ENCODE measurements at regions not wholly inside any gene's neighbourhood (a gene's known extent, or its start where the extent isn't known, plus 50 kb on each side); places are given as distances from the start of the nearest gene placed in this dataset.

DNA sequence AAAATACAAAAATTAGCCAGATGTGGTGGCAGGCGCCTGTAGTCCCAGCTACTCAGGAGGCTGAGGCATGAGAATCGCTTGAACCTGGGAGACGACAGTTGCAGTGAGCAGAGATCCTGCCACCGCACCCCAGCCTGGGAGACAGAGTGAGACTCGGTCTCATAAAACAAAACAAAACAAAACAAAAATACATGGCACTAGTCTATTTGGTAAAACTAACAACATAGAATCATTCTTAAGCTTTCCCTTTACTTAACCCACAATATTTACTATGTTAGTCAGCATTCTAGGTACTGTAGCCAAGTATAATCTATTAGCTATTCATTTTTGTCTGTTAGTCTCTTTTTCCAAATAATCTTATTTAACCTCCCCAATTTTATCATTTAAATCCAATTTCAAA is 1482.8 kb downstream of the SLITRK5 start:
- TF ChIP-seq TAF1 (conservative IDR thresholded peaks at IDR 0.05) (no peak), RXRA (IDR thresholded peaks at IDR 0.05) (no peak)
- TF ChIP-seq, protein P1, sequence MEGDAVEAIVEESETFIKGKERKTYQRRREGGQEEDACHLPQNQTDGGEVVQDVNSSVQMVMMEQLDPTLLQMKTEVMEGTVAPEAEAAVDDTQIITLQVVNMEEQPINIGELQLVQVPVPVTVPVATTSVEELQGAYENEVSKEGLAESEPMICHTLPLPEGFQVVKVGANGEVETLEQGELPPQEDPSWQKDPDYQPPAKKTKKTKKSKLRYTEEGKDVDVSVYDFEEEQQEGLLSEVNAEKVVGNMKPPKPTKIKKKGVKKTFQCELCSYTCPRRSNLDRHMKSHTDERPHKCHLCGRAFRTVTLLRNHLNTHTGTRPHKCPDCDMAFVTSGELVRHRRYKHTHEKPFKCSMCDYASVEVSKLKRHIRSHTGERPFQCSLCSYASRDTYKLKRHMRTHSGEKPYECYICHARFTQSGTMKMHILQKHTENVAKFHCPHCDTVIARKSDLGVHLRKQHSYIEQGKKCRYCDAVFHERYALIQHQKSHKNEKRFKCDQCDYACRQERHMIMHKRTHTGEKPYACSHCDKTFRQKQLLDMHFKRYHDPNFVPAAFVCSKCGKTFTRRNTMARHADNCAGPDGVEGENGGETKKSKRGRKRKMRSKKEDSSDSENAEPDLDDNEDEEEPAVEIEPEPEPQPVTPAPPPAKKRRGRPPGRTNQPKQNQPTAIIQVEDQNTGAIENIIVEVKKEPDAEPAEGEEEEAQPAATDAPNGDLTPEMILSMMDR (IDR thresholded peaks at IDR 0.05; ENCODE audit: low read depth, low read length, missing input control) = no peak

Data from liver (tissue), 3 donors.